Posterior cingulate gyrus (tissue), 11 donors: ENCODE measurements at regions not wholly inside any gene's neighbourhood (a gene's known extent, or its start where the extent isn't known, plus 50 kb on each side); places are given as distances from the start of the nearest gene placed in this dataset.
A peak's percentile ranks its signal among the peaks of the same experiment; 100 is the strongest.

Experiments
- DNase-seq, 10 donors: peaks; one replicate each; pipeline versions ENCODE4 v3.0.0 to v3.0.0-alpha.2; 2020 to 2021; ENCODE audit warnings: mixed read lengths in 3 of 10
- intact Hi-C: fragments of 100-400 bp; cut with DNase I; formaldehyde crosslinking; loops from one replicate; pipeline ENCODE4 v1.15.1; 2023

DNA sequence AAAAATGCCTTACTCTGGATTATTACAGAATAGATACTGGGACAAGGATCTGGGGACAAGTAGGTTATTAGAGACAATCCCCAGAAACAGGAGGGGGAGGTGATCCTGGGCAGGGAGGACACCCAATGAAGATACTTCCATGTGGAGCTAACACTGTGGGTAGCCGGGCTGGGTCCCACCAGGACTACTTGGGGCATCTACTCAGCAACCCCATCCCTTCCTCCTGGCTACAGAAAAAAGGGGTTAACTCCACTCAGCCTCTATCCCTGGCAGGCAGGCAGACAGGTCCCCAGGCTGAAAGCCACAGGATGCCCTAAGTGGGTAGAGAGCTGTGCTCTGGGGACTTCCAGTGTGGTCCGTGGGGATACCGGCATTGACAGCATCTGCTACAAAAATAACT lies 68.0 kb upstream of the NXT1 start:
- intact Hi-C loops = no loop called here
- no peak for DNase-seq

DNA sequence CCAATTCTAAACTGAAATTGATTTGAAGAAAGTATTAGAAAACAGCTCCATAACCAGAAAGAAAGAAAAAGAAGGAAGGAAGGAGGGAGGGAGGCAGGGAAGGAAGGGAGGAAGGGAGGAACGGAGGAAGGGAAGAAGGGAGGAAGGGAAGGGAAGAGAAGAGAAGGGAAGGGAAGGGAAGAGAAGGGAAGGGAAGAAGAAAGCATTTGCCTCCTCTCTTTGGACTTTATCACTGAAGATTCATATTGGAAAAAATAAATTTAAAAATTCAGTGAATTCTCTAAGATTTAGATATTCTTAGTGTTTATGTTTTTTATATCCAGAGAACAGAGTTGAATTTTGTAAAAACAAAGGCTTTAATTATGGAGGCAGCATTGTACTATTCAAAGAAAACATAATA lies 68.5 kb upstream of the NXT1 start:
- no peak for DNase-seq
- intact Hi-C loops = no loop called here

DNA sequence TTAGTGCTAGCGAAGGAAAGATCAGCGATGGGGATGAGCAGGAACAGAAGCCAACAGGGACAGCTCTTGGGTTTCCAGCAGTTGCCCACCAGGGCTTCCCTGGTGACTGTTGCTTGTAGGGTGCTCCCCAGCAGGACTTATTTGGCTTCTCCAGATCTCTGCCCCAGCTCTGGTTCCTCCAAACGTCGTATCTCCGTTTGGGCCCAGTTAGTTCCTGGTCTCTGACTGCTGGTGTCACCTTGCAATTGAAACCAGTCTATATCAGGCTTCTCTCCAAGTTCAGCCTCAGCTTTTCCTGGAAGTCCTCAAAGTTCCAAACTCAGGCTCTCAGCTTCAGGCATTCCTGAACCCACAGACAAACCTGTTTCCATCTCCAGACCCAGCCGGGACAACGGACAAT lies 70.8 kb upstream of the NXT1 start:
- intact Hi-C loops = no loop called here
- no peak for DNase-seq

DNA sequence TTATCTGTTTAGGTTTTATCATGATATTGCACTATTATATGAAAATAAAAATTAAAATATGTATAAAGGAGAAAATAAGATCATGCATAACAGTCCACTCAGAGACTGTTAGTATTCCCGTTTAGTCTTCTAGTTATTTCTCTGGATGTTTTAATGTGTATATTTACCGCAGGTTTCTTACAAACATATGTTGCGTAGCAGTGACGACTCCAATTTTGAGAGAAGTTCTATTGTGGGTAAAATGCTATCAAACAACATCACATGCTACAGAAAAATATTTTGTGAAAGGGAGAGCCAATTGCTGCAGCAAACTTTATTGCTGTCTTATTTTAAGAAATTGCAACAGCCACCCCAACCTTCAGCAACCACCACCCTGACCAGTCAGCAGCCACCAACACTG lies 72.4 kb upstream of the NXT1 start:
- DNase-seq = no peak
- intact Hi-C loops = no loop called here

DNA sequence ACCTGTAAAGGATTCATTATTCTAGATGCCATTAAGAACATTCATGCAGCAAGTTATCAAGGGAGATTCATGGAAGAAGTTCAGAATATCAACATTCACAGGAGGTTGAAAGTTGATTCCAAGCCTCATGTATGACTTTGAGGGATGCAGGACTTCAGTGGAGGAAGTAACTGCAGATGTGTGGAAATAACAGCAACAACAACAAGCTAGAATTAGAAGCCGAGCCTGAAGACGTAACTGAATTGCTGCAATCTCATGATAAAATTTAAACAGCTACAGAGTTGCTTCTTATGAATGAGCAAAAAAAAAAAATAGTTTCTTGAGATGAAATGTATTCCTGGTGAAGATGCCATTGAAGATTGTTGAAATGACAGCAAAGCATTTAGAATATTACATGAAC lies 73.3 kb upstream of the NXT1 start:
- DNase-seq = no peak
- intact Hi-C loops = no loop called here

DNA sequence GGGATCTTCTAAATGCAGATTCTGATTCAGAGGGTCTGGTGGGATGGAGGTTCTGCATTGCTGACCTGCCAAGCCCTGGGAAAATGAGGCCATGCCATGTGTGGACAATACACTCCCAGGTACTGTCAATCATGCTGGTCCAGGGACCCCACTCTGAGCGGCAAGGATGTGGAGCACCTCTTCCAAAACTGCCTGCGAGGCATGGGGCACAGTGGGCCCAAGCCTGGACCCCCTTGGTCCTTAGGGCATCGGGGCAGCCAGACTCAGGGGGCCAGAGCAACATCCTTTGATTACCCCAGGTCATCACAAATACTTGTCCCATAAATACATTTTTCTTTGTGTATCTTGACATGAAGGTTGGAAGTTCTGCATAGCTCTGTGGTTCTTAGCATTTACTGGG lies 76.8 kb upstream of the NXT1 start:
- intact Hi-C loops = no loop called here
- DNase-seq = no peak

DNA sequence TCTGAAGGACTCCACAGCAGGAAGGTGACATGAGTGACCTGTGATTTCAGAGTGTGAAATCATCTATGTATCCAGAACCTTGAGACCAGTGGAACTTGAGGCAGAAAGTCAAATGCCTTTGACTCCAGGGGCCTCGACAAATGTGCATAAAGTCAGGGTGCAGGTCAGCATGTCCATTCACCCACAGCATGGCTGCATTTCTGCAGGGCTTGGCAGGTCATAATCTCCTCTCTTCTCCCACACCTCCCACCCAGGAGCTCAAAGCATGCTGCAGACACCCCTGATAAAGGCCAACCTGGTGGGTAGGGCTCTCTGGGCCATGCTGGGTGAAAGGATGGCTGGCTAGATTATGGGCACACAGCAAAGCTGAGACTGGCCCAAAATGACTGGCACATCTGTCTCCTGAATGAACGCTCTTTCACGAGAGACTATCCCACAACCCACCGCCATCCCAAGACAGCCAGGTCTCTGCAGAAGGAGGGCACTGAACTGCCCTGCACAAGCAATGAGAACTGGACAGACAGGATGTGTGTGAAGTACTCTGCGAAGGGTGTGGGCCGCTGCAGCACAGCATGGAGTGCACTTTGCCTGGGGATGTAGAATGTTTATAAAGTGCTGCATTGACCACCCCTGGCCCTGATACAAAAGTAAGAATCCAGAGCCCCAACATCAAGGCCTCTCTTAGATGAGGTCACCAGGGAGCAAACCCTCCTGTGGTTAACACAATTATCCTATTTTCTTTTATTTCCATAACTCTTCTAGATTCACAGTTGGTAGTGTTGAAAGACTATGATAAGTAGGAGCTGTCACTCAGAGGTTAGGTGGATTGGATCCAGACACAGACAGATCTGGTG lies 78.2 kb upstream of the NXT1 start:
- DNase-seq = no peak
- intact Hi-C loops = no loop called here

DNA sequence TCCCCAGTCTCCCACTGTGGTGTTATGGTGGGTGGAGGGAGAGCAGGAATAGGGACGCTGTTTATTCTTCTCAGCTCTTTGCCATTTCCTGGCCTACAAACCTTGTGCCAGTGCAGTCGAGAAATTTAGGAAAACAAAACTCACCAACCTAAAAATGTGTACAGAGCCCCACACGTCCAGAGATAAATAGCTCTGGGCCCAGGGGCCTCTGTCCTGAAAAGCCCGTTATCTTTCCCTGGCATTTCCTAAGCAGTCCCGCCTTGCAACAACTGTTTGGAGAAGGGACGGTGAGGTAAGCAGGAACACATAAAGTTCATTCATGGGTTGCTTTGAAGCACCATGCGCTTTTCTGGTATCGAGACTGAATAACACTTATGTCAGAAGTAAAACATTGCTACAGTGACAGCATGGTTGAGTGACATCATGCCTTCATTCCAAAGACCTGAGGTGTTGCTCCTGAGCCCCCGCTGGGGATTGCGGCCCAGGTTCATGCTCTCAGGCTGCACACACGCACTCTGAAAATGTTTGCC lies 80.1 kb upstream of the NXT1 start:
- DNase-seq = no peak

DNA sequence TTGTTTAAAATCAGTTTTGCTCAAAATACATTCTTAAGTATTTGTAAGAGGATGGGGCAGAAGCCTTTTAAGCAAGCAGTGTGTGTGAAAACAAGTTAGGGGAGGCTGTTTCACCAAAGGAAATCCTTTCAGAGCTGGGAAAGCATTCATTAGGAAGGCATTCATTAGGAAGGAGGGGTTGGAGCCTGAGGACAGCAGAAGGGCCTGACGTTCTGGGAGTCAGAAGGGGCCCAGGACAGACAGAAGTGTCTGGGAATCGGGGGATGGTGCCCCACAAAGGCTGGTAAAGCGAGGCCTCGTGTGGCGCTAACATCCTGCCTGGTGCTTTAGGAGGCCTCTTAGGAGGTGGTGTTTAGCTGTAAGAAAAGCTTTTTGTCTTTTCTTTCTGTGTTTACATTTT lies 80.6 kb upstream of the NXT1 start:
- intact Hi-C loops = no loop called here
- DNase-seq = no peak

More for the DNA sequence above, 80.1 kb upstream of the NXT1 start:
- intact Hi-C loops = no loop called here

DNA sequence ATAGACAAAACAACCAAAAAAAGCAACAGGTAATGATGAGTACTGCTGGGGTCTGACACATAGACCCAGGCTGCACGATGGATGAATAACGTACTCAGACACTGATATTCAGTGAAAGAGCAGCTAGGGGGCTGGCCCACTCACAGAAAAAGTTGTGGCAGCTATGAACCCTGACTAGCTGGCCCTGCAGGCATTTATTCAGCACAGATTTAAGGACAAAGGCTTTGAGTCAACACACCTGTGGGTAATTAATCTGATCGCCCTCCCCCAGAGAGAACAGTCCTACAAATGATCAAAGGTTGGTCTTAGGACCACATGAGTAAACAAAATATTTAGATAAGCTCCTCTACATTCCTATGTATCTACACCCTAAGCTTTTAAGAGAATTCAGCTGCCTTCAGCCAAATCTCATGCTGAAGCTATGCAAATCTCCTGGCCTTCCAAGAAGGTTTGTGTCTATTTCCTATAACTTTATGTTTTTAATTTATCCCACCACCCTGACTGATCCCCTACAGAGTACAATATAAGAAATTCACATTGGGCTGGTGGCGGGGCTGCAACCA lies 81.7 kb upstream of the NXT1 start:
- no peak for DNase-seq
- intact Hi-C loops = no loop called here

DNA sequence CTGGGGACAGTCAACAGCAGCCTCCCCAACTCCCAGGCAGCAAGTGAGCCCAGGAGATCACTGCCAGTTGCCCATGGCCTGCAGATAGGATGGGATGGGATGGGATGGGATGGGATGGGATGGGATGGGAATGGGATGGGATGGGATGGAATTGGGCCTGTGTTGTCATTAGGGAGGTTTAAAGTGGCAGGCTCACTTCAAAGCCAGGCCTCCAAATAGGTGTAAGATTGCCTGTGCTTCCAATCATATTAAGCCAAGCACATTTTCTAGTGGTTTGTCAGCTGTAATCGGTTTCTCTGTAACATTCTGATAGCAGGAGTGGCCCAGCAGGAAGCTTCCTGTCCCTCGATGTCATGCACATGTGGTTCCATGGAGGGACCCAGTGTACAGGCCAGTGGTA lies 82.7 kb upstream of the NXT1 start:
- intact Hi-C loops = no loop called here
- no peak for DNase-seq

DNA sequence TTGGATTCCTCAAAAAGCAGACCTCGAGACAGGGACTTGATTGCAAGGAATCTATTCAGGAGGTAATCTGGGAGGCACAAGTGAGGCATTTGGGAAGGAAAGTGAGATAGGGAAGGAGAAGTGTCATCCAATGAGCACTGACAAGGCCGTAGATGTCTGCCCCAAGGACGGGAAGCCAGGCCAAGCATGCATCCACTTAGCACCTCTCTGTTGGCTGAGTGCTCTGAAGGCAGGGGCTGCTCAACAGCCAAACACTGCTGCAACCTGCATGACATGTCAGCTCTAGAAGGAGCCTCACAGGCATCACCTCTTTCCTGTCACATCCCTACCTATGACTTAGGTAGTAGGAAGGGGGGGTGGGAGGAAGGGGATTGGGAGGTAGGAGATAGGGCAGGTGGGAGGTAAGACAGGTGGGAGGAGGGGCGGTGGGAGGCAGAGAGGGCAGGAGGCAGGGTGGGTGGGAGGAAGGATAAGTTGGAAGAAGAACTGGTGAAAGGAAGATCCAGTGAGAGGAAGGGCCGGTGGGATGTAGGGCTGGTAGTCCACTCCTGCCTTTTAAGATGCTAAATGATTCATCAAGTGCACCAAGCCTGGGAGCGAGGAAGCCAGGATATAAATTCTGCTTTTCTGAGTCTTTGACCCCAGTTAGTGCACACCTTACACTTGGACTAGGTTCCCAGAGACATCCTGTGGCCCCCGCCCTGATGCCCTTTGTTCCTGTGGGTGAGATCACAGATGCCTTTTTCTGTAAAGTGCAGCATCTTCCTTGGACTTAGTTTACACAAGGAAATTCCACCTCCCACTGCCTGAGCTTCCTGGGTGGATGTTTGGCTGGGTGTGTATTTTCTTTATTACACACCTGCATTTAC lies 83.8 kb upstream of the NXT1 start:
- no peak for DNase-seq

DNA sequence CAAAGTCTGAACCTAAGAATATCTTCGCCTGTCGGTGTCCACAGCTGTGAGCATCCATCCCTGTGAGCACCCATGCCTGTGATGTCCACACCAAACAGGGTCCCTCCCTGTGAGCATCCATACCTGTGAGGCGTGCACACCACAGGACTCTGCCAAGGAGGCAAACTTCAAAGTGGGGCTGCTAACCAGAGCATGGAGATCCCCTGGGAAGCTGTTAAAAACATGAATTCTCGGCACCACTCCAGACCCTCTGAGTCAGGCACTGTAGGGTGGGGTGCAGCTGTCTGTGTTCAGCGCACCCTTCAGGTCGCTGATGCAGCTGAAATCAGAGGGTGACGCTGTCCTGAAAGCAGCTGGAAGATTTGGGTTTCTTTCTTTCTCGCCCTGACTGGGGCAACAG lies 85.4 kb upstream of the NXT1 start:
- intact Hi-C loops = no loop called here
- DNase-seq = no peak

More for the DNA sequence above, 83.8 kb upstream of the NXT1 start:
- intact Hi-C loops = no loop called here

DNA sequence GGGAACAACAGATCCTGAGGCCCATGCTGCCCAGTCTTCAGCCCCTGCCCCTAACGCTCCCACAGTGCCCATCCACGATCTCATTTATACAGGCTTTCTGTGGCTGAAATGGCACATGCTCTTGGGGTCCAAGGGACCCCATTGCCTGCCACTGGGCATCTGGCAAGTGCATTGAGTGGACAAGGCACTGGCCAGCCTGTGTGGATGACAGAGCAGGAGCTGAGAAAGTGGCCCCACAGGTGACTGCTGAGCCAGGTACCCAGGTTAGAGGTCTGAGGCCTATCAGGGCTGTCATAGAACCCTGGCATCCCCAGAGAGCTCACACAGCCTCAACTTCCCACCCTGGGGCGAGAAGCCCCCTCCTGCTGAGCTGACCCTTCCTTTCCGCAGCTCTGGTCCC lies 86.0 kb upstream of the NXT1 start:
- intact Hi-C loops = no loop called here
- no peak for DNase-seq

DNA sequence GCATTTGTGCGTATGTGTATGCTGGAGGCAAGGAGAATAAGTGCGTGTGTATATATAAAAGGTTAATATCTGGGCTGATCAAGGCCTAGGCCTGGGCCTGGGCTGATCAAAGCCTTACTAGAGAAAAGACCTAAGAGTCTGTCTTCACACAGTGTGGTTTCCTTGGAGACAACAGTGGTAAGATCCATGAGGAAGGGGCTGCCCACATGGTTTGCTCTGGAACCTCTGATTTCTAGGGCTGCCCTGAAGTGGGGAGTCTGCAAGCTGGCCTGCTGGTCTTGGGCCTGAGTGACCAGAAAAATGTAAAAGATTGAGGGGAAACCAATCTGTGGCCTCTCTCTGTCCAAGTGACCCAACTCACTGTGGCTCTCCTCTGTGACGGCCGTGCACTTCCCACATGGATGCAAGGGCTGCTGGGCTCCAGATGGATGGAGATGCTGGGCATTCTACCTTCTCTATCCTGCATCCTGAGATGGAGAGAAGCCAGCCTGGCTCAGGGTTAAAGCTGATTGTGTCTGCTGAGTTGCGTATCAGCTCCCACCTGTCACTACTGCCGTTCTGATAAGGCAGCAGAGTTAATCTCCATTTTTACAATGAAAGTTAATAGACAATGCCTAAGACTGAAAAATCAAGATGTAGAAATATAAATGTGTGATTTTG lies 90.3 kb upstream of the NXT1 start:
- DNase-seq = no peak
- intact Hi-C loops = no loop called here

DNA sequence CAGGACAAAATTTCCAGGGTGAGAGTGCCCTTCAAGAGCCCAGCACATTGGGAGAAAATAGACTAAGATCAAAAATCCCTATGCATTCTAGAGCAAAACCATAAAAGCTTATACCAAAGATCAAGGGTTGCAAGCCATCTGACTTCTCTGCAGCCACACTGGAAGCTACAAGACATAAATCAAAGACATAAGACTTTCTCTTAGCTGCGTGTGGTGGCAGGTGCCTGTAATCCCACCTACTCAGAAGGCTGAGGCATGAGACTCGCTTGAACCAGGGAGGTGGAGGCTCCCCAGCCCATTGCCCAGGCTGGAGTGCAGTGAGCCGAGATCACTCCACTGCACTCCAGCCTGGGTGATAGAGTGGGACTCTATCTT lies 91.9 kb upstream of the NXT1 start:
- intact Hi-C loops = no loop called here
- no peak for DNase-seq

DNA sequence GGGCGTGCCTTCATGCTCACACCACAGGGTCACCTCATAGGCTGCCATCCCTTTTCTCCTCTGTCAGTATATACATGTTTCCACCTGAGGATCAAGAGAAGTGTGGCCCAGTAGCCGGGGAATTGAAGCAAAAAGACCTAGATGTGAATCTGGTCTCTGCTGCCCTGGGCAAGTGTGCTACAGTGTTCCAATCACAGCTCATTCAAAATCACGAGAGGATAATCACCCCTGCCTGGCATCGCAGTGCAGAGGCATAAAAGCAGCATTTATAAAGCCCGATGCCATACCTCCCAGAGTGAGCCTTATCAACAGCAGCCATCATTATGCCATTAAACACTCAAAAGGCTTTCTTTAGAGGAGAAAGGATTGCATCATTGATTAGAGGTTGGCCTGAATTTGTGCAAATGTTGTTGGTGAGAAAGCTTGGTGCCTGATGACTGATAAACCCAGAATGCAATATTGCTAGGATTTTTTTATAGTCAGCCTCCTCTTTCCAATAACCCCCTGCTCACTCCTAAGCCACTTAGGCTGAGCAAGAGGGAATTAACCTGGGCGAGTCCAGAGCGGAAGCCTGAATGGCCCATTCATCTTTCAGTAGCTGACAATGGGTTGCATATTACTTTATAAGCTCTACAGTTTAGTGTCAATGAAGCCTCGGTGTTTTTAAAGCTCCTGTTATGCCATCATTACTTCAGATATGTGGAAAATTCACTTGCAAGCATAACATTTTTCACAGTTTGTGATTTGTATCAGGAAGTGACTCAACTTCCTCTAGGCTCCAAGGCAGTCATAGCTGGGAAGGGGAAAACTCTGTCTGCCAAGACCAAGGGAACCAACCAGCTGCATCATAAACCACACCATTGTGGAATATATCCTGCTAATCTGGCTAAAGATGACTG lies 92.5 kb upstream of the NXT1 start:
- intact Hi-C loops = no loop called here
- DNase-seq = peak in 1 of 10 donors; percentile 68

DNA sequence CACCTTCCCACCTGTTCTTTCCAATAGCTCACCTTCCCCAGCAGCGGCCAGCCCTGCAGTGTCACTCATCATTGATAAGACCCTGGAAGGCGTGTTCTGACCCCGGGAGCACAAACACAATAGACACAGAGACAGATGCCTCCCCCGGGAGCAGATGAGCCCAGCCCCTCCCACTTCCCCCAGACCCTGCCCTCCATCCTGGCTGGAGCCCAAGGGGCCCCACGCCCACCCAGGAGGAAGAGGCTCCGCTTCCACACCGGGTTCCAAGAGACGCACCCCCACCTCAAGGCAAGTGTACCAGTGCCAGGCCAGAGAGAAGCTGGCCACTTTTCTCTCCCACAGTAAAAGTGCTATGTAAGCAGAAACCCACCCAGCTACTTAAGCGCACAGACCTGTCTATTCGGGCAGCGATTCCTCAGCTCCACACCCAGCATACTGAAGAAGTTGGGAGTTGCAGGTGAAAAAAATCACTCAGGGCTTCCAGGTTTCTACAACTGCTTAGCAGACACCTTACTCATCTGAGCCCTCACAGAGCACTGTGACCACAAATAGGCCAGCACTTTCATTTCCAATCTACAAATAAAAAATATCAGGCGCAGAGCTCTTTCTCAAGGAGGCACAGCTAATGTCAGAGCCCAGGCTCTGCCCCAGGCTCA lies 93.4 kb upstream of the NXT1 start:
- intact Hi-C loops = no loop called here
- peak in 1 of 10 donors; percentile 62 for DNase-seq

DNA sequence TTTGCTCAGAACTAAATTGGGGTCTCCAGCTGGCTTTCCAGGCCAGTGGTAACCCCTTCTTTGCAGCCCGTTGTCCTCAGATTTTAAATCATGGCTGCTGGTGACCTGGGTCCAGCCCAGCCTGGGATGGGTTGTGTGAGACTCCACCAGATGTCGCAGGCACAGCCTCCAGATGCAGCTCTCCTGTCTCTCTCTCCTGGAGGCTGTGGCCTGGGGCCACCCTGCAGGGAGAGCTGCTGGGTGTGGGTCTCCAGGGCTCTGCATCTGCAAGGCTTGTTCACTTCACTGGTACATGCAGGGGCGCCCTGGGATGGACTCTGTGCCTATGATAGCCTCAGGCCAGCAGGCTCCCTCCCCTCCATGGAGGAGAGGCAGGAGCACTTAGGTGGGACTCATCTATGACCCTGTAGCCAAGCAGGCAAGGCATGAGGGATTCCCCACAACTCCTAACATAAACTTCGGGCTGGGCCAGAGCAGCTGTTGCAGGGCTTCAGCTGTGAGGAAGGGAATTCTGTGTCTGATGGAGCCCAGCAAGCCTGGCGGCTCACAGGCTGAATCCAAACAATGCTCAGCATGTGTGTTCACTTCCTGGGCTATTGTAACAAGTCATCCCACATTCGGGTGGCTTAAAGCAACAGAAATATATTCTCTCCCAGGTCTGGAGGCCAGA lies 94.7 kb upstream of the NXT1 start:
- intact Hi-C loops = no loop called here
- no peak for DNase-seq
